T-helper 1 cell treated with Interleukin-12 subunit alpha and Interleukin-12 subunit beta and Interleukin-4 antibody, amounts not matched to agents 30 ng/mL and 1 ng/mL, for 36 hours (primary cell): ENCODE measurements at regions not wholly inside any gene's neighbourhood (a gene's known extent, or its start where the extent isn't known, plus 50 kb on each side); places are given as distances from the start of the nearest gene placed in this dataset.
"Not testable (repeated sequence)": the region's sequence is repeated elsewhere in the genome, so short reads cannot be mapped to it uniquely, and the experiment has no call there.

Experiments
- intact Hi-C: fragments of 100-400 bp; cut with micrococcal nuclease; formaldehyde crosslinking; loops from one replicate; pipeline ENCODE4 v1.15.1; 2024

GRCh38 chr13:73325723-73326558 is 267.1 kb downstream of the KLF5 start:
- intact Hi-C loops = no loop called here

- intact Hi-C loops = no loop called here
Observed at GRCh38 chr13:73324842-73325722, 266.3 kb downstream of the KLF5 start.

- intact Hi-C loops = no loop called here
Observed at GRCh38 chr13:73323615-73324014, 264.8 kb downstream of the KLF5 start.

GRCh38 chr13:73321043-73321442 is 262.2 kb downstream of the KLF5 start:
- intact Hi-C loops = no loop called here

- intact Hi-C loops = no loop called here
Observed at GRCh38 chr13:73317140-73317539, 258.3 kb downstream of the KLF5 start.

GRCh38 chr13:73310366-73310765 is 251.6 kb downstream of the KLF5 start:
- intact Hi-C loops = no loop called here

GRCh38 chr13:73307481-73307880 is 248.7 kb downstream of the KLF5 start:
- intact Hi-C loops = no loop called here

- intact Hi-C loops = no loop called here
Observed at GRCh38 chr13:73306688-73307087, 247.9 kb downstream of the KLF5 start.

GRCh38 chr13:73304442-73304841 is 245.6 kb downstream of the KLF5 start:
- intact Hi-C loops = no loop called here

- intact Hi-C loops = loop anchor here (1.0 kb wide), 1 partner anchor 33 kb away; no protein-coding TSS in a partner anchor
Observed at GRCh38 chr13:73303851-73304250, 245.0 kb downstream of the KLF5 start.

GRCh38 chr13:73301622-73302021 is 242.8 kb downstream of the KLF5 start:
- intact Hi-C loops = not testable (repeated sequence)

- intact Hi-C loops = no loop called here
Observed at GRCh38 chr13:73300718-73301425, 242.1 kb downstream of the KLF5 start.

- intact Hi-C loops = no loop called here
Observed at GRCh38 chr13:73299787-73300186, 241.0 kb downstream of the KLF5 start.

GRCh38 chr13:73293913-73294523 is 235.2 kb downstream of the KLF5 start:
- intact Hi-C loops = no loop called here

- intact Hi-C loops = no loop called here
Observed at GRCh38 chr13:73292127-73292526, 233.3 kb downstream of the KLF5 start.

- intact Hi-C loops = no loop called here
Observed at GRCh38 chr13:73290844-73291243, 232.0 kb downstream of the KLF5 start.

GRCh38 chr13:73288596-73288995 is 229.8 kb downstream of the KLF5 start:
- intact Hi-C loops = no loop called here

- intact Hi-C loops = no loop called here
Observed at GRCh38 chr13:73287831-73288230, 229.0 kb downstream of the KLF5 start.

- intact Hi-C loops = no loop called here
Observed at GRCh38 chr13:73286942-73287620, 228.3 kb downstream of the KLF5 start.

- intact Hi-C loops = no loop called here
Observed at GRCh38 chr13:73286177-73286576, 227.4 kb downstream of the KLF5 start.
